ENCODE measurements at regions not wholly inside any gene's neighbourhood (a gene's known extent, or its start where the extent isn't known, plus 50 kb on each side); places are given as distances from the start of the nearest gene placed in this dataset.

DNA sequence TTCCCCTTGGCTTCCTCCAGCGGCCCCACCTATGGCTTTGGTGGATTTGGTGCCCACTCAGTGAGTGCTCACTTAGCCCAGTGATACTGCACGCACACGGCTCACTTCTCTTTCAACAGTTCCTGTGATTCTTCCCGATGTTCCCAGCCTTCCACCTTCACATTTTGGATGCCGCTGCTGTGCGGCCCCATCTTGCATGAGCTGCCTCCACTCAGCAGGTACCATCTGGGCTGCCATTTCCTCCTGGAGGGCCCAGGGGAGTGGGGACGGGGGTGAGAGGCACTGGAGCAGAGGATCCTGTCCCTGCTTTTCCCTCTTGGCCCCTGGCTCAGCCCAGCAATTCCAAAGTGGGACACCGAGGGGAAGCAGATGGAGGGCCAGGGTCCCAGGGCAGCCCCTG is 323.3 kb upstream of the ZNF32 start:
- Histone ChIP-seq H3K27me3 (no peaks in the 10 kb centered on the region), H3K4me3 (no peak overlapping the region), H3K27ac (no peak overlapping the region), H3K9me3 (no peaks in the 10 kb centered on the region), H3K4me1 (no peaks in the 10 kb centered on the region), H3K36me3 (no peaks in the 10 kb centered on the region)
- TF ChIP-seq, protein P1, sequence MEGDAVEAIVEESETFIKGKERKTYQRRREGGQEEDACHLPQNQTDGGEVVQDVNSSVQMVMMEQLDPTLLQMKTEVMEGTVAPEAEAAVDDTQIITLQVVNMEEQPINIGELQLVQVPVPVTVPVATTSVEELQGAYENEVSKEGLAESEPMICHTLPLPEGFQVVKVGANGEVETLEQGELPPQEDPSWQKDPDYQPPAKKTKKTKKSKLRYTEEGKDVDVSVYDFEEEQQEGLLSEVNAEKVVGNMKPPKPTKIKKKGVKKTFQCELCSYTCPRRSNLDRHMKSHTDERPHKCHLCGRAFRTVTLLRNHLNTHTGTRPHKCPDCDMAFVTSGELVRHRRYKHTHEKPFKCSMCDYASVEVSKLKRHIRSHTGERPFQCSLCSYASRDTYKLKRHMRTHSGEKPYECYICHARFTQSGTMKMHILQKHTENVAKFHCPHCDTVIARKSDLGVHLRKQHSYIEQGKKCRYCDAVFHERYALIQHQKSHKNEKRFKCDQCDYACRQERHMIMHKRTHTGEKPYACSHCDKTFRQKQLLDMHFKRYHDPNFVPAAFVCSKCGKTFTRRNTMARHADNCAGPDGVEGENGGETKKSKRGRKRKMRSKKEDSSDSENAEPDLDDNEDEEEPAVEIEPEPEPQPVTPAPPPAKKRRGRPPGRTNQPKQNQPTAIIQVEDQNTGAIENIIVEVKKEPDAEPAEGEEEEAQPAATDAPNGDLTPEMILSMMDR (IDR thresholded peaks at IDR 0.05), result no peak
- intact Hi-C loops (cut with DNase I), result no loop called here
- no peak for ATAC-seq
- no peak for DNase-seq

DNA sequence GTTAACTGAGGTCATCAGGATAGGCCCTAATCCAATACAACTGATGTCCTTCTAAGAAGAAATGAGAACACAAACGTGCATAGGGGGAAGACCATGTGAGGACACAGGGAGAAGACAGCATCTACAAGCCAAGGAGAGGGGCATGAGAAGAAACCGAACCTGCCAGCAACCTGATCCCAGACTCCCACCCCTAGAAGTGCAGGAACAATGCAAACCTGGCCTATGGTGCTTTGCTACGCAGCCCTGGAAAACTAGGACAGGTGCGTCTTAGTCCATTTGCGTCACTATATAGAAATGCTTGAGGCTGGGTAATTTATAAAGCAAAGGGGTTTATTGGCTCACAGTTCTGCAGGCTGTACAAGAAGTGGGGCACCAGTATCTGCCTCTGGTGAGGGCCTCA is 322.6 kb upstream of the ZNF32 start:
- no peak overlapping the region for H3K4me3 ChIP-seq
- H3K9me3 ChIP-seq, result no peaks in the 10 kb centered on the region
- H3K27ac ChIP-seq, result no peak overlapping the region
- no peaks in the 10 kb centered on the region for H3K27me3 ChIP-seq
- TF ChIP-seq, protein P1 (IDR thresholded peaks at IDR 0.05), result no peak
- DNase-seq (no peak), ATAC-seq (no peak)
- no peaks in the 10 kb centered on the region for H3K4me1 ChIP-seq
- no peaks in the 10 kb centered on the region for H3K36me3 ChIP-seq
- intact Hi-C loops (cut with DNase I), result no loop called here

DNA sequence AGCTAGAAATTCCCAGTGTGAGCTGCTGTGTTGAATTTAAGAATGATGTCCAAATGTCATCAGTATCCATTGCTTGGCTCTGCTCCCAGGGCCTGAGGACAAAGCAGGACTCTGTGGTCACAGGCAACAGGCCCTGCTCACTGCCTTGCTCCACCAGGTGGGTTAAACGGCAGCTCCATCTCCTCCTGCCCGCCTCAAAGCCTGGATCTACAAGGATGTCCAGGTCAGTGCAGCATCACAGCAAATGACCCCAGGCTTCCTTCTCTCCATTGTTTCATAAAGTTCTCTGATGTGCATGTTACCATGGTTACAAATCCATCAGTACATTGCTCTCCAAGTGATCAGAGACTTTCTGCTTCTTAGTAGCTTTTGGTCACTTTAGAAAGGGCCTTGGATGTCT is 322.0 kb upstream of the ZNF32 start:
- H3K27me3 ChIP-seq, result no peaks in the 10 kb centered on the region
- TF ChIP-seq, protein P1 (IDR thresholded peaks at IDR 0.05), result no peak
- no peak overlapping the region for H3K27ac ChIP-seq
- intact Hi-C loops (cut with DNase I), result no loop called here
- peaks cover 2% of the 10 kb centered on the region for H3K4me1 ChIP-seq
- no peaks in the 10 kb centered on the region for H3K36me3 ChIP-seq
- ATAC-seq (no peak), DNase-seq (no peak)
- no peaks in the 10 kb centered on the region for H3K9me3 ChIP-seq
- no peak overlapping the region for H3K4me3 ChIP-seq

DNA sequence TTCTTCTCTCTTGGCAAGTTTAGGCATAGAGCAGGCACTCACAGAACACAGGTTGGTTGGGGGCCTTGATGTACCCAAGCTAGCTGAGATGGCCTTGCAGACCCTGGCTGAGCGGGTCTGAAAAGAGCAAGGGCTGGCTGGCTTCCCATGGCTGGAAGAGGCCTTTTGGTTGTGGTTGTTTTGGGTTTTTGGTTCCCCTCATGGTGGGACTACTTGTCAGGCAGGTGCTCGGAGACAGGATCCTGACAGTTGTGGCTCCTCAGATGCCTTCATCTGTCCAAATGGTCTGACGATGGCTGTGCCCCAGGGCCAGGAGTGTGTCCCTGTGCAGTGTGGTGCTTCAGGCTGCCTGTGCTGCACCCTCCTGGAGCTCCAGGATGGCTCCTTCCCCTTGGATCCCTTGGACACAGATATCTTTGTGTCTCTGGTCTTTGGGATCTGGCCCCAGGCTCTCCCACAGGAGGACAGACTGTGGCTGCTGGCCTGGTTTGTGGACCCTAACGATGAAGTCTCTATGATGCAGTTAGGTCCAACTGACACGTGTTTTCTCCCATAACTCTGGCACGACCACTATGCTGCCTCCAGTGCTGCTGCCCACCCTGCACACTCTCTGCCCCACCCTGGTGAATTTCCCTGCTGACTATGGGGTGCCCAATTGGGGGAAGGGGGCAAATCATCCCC is 321.5 kb upstream of the ZNF32 start:
- intact Hi-C loops (cut with DNase I), result no loop called here
- Histone ChIP-seq H3K4me3 (no peak overlapping the region), H3K9me3 (no peaks in the 10 kb centered on the region), H3K27me3 (no peaks in the 10 kb centered on the region), H3K4me1 (peaks cover 7% of the 10 kb centered on the region), H3K36me3 (no peaks in the 10 kb centered on the region), H3K27ac (no peak overlapping the region)
- DNase-seq (peak; percentile 44), ATAC-seq (no peak)
- TF ChIP-seq, protein P1 (IDR thresholded peaks at IDR 0.05), result no peak

DNA sequence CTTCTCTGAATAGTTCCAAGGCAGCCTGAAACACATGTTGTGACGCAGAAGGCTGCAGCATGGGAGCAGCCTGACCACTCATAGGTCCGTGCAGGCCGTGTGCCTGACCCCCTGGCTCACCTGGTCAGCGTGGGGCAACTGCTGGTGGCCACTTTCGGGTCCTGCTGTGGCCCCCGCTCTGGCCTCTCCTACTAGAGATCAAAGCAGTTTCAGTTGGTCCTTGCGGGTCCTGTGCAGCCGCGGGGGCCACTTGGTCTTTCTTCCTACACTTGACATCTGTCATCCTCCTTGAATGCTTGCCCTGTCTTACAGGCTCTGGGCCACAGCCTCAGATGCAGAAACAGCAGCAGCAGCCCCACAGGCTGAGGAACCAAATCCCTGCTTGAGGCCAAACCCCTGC is 320.8 kb upstream of the ZNF32 start:
- Histone ChIP-seq H3K4me3 (no peak overlapping the region), H3K27me3 (no peaks in the 10 kb centered on the region), H3K27ac (no peak overlapping the region), H3K9me3 (no peaks in the 10 kb centered on the region), H3K4me1 (peaks cover 12% of the 10 kb centered on the region), H3K36me3 (no peaks in the 10 kb centered on the region)
- ATAC-seq, result no peak
- peak; percentile 54 for DNase-seq
- TF ChIP-seq, protein P1 (IDR thresholded peaks at IDR 0.05), result no peak
- intact Hi-C loops (cut with DNase I), result no loop called here

DNA sequence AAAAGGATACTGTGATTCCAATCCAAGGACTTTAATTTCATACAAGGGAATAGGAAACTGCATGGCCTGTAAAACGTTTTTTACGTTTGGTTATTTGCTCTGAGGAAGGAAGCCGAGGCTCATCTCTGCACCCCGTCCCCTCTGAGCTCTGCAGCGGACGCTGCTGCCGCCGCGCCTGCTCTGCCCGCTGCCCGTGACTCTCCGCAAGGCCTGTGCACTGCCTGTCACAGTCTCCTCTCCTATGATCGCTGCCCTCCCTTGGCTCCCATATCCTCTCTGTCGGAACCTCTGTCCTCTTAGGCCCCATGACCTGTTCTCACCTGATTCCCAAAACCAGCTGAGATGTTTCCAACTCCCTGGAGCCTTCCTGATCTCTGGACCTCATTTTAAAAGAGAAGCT is 320.3 kb upstream of the ZNF32 start:
- DNase-seq (peak; percentile 29), ATAC-seq (no peak)
- TF ChIP-seq, protein P1 (IDR thresholded peaks at IDR 0.05), result no peak
- no peaks in the 10 kb centered on the region for H3K36me3 ChIP-seq
- peaks cover 16% of the 10 kb centered on the region for H3K4me1 ChIP-seq
- intact Hi-C loops (cut with DNase I), result no loop called here
- H3K27me3 ChIP-seq, result no peaks in the 10 kb centered on the region
- no peak overlapping the region for H3K4me3 ChIP-seq
- H3K27ac ChIP-seq, result no peak overlapping the region
- no peaks in the 10 kb centered on the region for H3K9me3 ChIP-seq
